ENCODE measurements at regions not wholly inside any gene's neighbourhood (a gene's known extent, or its start where the extent isn't known, plus 50 kb on each side); places are given as distances from the start of the nearest gene placed in this dataset.
"Not testable (repeated sequence)": the region's sequence is repeated elsewhere in the genome, so short reads cannot be mapped to it uniquely, and the experiment has no call there.

DNA sequence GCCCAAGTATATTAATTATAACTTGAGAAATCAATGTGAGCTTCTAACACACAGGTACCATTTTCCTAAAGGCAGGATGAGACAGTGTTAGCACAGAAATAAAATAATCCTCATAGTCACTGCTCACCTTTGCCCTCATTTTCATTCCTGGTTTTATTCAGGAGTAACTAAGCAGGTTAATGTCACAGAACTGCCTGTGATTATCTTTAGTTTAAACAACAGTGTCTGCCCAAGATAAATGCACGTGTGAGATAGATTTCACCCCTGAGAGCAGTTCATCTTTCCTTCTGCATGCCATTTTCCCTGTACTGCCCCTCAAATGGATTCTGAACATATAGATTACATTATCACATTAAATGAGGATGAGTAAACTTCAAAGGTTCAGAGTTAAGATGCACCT, 250.7 kb downstream of the RMST start:
- no peak for DNase-seq (ENCODE audit: low spot score)

- DNase-seq (ENCODE audit: low spot score): no peak
Observed at GRCh38 chr12:97714107-97714563, 251.5 kb downstream of the RMST start.

- no peak for DNase-seq (ENCODE audit: low spot score)
Observed at GRCh38 chr12:97716356-97716755, 253.8 kb downstream of the RMST start.

DNA sequence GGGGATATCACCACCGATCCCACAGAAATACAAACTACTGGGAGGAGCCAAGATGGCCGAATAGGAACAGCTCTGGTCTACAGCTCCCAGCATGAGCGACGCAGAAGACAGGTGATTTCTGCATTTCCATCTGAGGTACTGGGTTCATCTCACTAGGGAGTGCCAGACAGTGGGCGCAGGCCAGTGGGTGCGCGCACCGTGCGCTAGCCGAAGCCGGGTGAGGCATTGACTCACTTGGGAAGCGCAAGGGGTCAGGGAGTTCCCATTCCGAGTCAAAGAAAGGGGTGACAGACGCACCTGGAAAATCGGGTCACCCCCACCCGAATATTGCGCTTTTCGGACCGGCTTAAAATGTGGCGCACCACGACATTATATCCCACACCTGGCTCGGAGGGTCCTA, 261.2 kb downstream of the RMST start:
- DNase-seq (ENCODE audit: low spot score): not testable (repeated sequence)

GRCh38 chr12:97745406-97746101, 282.9 kb downstream of the RMST start:
- no peak for DNase-seq (ENCODE audit: low spot score)

DNA sequence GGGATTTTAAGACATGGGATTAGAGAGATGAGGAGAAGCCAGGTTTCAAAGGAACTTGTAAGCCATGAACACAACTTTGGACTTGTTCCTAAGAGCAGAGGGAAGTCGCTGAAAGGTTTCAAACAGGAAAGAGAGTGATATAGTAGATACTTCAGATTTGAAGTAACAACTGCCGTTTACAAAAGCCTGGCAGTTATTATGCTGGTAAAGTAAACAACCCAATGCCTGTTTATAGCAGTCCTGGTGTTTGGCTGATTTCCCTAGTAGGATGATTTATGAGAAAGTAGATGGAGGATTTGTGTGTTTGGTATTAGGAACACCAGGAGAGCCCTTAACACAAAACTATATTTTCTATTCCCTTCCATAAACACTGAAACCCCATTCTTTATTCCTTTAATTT, 285.7 kb downstream of the RMST start:
- no peak for DNase-seq (ENCODE audit: low spot score)

GRCh38 chr12:97751704-97752103, 289.1 kb downstream of the RMST start:
- no peak for DNase-seq (ENCODE audit: low spot score)

GRCh38 chr12:97752129-97752528, 289.5 kb downstream of the RMST start:
- DNase-seq (ENCODE audit: low spot score): no peak

DNA sequence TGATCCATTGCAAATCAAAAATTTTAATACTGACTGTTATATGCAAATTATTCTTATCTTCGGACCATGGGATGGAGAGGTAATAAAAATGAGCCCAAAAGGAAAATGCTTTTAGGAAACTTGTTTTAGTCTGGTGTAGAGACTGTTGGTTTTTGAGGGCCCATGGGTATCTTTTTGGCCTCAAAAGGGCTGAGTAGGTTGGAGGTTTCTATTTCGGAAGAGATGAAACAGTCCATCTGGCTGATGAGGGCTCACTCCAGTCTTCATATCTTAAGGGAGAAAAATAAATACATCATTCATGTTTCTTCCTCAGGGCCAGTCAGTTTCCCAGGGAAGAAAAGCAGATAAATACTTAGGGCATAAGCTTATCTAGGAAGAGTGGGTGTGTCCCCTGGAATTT, 290.7 kb downstream of the RMST start:
- no peak for DNase-seq (ENCODE audit: low spot score)

DNA sequence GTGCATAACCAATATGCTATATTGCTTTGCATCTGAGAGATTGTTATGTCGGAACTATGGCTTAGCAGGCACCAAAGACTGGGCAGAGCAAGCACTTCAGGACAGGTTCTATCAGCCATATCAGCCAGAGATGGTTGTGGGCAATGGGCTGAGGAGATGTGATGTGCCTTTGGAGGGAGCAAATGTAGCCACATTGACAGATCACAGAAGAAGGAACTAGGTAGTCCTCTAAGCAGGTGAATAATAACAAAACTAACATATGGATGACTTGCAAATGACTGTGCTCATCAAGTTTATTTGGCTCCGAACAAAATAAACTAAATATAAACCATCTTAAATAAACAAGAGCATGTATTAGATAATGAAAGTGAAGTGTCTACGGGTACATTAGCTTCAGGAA, 291.7 kb downstream of the RMST start:
- no peak for DNase-seq (ENCODE audit: low spot score)

GRCh38 chr12:97756066-97756666, 293.6 kb downstream of the RMST start:
- DNase-seq (ENCODE audit: low spot score): no peak

GRCh38 chr12:97756741-97757140, 294.1 kb downstream of the RMST start:
- no peak for DNase-seq (ENCODE audit: low spot score)

DNA sequence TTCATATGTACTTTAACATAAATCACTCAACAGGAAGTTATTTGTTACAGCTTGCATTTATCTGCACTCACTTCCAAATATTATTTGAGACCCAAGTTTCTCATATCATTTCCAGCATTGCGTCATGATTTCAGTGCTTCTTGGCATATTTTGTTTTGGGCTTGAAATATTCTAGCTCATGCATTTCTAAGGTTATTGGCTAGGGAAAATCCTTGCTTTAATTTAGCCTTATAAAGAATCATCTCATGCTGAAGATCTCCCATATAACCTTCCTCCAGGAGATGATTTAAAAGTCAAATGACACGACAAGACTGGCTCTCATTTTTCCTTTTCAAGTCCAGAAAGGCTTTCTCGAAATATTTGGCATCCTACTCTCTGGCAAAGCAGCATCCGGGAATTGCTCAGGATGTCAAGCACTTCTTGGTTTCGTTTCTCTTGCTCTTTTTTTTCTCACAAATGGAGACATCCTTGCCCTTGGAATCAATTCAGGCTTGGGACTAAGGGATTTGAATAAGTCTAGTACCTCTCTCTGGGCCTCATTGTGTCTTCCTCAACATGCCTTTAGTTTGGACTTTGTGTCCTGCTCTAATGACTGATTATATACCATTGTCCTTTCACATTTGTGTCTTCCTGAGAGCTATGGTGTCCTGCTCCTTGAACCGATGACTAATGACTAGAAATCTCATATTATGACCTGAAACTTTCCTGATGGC, 295.0 kb downstream of the RMST start:
- DNase-seq (ENCODE audit: low spot score): no peak

GRCh38 chr12:97758194-97758501, 295.5 kb downstream of the RMST start:
- no peak for DNase-seq (ENCODE audit: low spot score)

GRCh38 chr12:97758586-97758985, 296.0 kb downstream of the RMST start:
- no peak for DNase-seq (ENCODE audit: low spot score)

DNA sequence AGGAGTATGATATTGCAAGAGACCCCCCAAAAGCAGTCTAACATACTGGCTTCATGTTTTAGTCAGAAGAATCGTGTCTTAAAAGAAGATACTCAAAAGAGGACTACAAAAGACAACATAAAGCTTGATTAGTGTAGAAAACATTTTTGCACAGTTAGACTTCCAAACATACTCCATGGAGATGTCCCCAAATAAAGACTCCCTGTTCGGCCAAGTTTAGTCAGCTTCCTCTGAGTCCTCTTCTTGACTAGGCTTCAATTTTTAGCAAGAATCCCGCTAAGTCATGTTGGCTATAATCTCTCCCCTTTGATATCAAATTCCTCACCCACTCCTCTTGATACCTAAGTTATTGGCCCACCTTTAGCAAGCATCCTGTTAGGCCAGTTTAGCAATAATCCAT, 298.0 kb downstream of the RMST start:
- no peak for DNase-seq (ENCODE audit: low spot score)

DNA sequence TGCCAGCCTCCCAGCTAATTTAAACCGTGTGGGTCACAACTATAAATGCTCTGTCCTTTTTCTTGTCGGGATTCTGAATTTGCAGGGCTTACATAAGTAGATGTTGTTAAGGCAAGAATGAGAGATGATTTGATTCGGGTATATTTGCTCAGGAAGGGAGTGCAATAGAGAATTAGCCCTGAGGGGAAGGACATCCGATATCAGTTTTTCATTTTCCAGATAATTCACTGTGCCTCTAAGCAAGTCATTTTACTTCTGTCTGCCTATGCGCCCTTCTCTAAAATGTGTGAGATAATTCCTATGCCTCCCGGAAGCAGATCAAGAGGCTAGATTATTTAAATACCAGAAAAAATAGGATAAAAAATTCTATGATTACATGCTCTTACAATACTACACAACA, 300.5 kb downstream of the RMST start:
- no peak for DNase-seq (ENCODE audit: low spot score)

- DNase-seq (ENCODE audit: low spot score): no peak
Observed at GRCh38 chr12:97764700-97765099, 302.1 kb downstream of the RMST start.

DNA sequence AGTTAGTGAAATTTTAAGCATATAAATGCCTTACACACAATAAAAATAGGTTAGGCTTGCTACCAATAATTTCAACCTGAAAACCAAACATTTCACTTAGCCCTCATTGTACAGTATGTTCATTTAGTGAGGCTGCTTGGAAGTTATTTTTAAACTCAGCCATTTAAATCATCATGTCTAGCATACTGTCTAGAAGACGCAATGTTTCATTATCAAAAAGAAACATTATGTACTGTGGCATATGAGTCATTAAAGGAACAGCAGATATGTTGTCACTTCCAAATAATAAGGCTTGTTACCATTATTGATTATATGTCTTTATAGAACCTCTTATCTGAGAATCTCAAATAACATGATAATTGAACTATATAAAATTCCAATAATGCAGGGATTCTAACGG, 304.7 kb downstream of the RMST start:
- no peak for DNase-seq (ENCODE audit: low spot score)

DNA sequence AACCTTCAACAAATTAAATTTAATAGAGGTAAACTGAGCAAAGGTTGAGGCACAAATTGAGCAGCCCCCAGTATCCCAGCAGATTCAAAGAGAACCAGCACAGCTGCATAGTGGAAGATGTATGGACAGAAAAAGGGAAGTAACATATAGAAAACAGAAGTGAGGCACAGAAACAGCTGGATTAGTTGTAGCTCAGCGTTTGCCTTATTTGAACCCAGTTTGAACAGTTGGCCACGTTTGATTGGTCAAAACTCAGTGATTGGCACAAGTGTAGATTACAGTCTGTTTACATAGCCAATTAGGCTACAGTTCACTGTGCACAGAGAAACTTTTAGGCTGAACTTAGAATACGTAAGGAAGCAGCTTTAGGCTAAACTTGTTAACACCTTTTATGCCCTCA, 315.5 kb downstream of the RMST start:
- DNase-seq (ENCODE audit: low spot score): no peak

DNA sequence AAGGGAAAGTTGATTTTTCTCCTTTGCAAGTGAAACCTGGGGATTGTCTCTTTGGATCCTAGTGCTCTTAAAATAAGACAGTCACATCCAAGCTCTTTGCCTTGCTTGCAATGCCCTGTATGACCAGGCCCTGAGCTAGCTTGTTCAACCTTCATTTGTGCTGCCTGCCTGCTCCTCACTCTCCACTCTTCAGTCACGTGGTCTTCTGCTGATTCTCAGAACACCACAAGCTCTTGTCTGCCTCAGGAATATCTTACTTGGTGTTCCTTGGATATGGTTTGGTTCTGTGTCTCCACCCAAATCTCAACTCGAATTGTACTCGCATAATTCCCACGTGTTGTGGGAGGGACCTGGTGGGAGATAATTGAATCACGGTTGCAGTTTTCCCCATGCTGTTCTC, 318.7 kb downstream of the RMST start:
- no peak for DNase-seq (ENCODE audit: low spot score)

DNA sequence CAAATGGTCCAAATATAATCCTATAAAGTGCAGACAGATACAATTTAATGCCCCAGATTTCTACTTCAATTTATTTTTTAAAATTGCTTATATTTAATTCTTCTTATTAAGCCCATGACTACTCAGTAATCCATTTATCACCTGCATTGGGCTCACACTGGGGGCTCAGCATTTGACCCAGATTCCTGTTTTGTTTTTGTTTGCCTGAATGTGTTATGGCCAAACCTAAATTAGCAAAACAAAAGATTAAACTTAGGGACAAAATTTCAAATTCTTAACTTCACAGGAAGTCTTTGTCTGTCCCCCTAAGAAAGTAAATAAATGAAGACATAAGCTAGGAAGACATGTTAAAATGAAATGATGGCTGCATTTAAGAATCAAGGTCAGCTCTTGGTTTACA, 322.3 kb downstream of the RMST start:
- DNase-seq (ENCODE audit: low spot score): no peak

- no peak for DNase-seq (ENCODE audit: low spot score)
Observed at GRCh38 chr12:97790281-97790680, 327.7 kb downstream of the RMST start.
